HG02973 (cell line): ENCODE measurements at regions not wholly inside any gene's neighbourhood (a gene's known extent, or its start where the extent isn't known, plus 50 kb on each side); places are given as distances from the start of the nearest gene placed in this dataset.

Experiments
- ATAC-seq: cut with Tn5 transposase; IDR thresholded peaks from one replicate; pipeline ENCODE4 v1.9.1; 2021; ENCODE audit warnings: moderate library complexity; ENCODE audit not compliant: unreplicated experiment

DNA sequence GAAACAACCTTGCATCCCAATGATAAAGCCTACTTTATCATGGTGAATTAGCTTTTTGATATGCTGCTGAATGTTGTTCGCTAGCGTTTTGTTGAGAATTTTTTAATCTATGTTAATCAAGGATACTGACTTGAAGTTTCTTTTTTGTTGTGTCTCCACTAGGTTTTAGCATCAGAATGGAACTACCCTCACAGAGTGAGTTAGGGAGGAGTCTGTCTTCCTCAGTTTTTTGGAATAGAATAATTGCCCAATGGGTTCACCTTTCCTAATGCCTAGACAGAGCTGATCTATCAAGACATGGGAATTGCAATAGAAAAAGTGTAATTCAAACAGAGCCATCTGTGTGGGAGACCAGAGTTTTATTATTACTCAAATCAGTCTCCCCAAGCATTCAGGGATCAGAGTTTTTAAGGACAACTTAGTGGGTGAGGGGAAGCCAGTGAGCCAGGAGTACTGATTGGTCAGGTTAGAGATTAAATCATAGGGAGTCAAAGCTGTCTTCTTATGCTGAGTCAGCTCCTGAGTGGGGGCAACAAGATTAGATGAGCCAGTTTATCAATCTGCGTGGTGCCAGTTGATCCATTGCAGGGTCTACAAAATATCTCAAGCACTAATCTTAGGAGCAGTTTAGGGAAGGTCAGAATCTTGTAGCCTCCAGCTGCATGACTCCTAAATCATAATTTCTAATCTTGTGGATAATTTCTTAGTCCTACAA is 237.4 kb upstream of the PPP2R3A start:
- ATAC-seq: no peak

DNA sequence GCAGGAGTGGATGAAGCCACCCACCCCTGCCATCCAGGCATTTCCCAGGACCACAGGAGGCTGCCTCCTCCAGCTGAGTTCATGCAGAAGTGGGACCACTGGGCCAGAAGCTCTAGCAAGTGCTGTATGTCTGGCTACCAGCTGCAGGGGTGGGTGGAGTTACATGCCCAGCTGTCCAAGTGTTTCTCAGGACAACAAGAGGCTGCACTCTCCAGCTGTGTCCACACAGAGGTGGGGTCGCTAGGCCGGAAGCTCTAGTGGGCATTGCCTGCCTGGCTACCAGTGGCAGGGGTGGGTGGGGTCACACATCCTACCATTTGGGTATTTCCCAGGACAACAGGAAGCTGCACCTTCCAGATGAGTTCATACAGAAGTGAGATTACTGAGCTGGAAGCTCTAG is 234.0 kb upstream of the PPP2R3A start:
- ATAC-seq: no peak

DNA sequence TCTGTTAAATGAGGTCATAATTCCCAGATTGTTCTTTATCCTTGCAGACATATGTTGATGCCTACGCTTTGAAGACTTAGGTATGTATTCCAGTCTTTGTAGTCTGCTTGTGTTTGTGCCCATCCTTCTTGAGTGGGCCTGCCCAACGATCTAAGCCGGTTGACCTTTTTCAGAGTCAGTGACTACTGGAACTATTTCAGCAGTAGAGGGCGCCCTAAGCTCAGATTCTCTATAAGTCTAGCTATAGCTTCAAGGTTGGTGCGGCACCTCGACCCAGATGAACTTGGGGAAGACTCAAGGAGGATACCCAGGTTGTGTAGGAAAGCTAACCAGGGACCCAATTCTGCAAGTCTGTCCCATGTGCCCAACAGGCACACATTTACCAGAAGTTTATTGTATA is 228.8 kb upstream of the PPP2R3A start:
- no peak for ATAC-seq

DNA sequence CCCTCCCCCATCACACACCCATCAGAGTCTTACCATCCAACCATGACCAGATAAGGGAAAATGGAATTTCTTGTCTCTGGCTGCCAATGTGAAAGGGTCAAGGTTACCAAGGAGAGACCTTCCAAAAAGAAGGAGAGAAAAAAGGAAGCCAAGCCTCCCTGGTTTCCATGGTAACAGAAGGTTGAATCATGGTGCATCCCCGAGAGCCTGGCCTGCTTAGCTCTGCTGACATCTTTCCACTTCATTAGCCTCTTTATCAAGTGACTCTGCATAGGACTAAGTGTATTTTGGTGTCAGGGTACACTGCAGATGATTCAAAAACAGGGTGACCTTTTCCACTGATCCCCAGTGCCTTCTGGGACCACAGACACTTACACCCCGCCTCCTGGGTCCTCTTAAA is 225.7 kb upstream of the PPP2R3A start:
- ATAC-seq: no peak

DNA sequence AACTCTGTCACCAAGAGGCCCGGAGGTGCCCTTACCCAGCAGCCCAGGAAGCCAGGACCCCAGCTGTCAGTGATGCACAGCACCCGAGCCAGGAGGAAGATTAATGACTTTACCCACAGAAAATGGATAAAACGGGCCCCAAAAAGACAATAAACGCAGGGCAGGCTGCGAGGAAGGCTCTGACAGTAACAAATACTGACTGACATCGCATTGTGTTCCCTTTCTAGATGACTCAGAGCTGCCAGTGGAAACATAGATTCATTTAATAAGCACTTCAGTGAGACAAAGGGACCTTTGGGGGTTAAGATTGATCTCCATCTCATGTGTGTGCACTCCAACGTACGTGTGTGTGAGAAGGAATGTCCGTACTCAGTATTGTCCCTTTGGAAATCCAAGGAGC is 225.3 kb upstream of the PPP2R3A start:
- no peak for ATAC-seq

DNA sequence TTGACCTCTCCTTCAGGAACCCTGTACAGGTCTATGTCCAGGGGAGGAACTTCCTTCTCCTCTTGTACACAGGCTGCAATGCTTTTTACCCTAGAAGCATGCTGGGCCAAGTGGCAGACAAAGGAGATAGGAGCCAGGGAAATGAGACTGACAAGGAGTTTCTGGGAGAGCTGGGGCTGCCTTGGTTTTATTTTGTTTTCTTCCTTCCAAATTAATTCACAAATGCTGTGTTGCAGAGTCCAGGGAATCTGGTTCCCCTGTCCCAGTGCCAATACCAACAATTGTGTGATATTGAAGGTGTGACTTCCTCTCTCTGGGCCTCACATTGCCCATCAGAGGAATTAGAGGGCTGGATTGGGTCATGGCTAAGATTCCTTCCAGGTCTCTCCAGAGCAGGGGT is 224.8 kb upstream of the PPP2R3A start:
- no peak for ATAC-seq

DNA sequence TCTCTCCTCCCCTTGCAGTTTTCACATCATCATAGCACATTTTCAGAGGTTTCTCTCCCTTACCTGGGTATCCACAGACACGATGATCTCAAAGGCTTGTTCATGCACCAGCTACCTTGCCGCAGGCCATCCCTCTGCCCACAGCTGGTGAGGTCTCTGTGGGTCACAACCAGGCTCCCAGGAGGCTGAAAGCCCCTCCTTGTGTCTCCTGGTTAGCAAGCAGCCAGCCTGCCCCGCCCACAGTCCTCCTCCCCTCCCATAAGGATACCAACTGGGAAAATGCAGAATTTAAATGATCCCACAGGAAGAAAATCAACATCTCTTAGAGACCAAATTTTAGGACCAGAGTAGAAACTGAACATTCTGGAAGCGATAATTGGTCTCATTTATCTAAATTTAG is 213.5 kb upstream of the PPP2R3A start:
- no peak for ATAC-seq

DNA sequence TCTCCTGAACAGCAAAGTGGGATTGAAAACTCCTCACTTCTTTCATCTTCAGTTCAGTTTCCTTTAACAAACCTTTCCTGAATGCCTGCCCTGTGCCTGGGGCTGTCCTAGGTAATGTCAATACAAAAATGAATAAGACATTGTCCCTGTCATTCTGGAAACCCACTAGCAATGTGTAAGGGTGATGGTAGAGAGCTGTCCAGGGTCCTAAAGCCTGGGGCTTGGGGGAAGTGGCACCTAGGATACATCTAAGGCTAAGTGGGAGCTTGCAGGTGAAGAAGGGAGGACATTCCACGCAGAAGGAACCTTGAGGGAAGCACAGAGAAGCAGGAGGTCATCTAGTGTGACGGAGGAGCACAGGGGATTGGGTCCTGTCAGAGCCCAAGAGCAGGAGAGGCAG is 212.7 kb upstream of the PPP2R3A start:
- ATAC-seq: no peak

DNA sequence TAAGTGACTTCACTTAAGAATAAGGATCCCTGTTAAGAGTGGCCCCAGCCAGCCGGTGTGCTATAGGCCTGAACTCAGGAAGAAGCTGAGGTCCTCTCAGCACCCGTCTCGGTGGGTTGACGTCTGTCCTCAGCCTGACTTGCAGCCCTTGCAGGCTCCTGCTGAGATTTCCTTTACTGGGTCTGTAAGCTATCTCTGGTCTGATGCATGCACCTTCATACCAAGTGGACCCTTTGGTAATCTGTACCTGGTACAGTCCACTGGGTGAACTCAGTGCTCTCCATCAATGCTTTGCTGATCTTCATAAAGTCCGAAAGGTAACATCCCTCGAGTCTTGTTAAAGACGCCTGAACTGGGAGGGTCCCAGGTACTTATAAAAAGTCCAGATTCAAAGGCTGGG is 212.0 kb upstream of the PPP2R3A start:
- ATAC-seq: no peak

DNA sequence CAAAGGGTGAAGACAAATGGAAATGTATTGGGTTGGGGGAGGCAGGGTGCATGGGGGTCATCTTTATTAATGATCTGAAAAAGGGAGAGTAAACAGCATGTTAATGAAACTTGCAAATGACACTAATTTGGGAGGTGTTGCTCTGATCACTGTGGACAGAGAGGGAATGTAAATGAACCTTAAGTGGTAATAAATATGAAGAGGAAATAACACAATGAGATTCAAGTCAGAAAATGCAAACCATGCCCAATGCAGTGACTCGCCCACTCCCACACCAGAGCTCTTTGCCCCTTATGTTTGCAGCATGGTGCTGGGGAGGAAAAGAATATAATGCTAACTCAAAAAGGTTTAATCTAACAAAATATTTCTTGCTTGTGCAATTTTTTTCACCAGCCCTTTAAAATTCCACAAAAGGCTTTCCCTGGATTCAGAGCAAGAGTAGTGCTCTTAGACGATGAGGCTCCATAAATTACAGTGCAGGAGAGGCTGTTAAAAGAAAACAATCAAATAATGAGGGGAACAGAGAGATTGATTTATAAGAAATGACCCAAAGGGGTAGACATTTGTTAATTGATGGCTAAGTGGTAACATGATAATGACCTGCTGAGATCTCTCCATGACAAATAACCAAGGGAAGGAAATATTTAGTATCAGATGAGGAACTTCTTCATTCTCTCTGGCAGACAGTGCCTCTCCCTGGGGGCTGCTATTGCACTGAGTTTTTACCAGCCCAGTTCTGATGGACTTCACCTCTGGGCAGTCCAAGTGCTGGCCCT is 210.0 kb upstream of the PPP2R3A start:
- no peak for ATAC-seq

DNA sequence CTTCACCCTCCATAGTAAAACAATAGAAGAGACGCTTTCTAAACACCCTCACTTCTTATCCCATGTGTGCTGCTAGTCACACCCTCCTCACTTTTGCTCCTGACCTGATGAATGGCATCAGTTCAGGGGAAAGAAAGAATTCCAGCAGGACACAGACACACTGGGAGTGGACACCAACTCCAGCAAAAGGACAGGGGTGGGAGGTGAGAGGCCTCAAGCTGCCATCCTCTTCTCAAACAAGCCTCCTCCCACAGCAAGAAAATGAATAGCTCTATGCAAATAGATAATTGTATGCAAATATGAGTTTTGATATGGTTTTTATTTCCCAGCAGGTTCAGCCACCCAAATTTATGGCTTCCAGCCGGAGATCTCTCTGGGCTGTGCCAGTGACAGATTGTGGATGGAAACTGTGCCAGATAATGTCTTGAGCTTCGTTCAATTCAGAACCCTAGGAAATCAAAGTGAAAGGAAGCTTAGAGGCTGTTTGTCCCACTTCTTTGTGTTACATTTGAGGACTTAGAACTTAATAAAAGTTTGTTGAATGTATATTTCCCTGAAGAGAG is 209.3 kb upstream of the PPP2R3A start:
- no peak for ATAC-seq

DNA sequence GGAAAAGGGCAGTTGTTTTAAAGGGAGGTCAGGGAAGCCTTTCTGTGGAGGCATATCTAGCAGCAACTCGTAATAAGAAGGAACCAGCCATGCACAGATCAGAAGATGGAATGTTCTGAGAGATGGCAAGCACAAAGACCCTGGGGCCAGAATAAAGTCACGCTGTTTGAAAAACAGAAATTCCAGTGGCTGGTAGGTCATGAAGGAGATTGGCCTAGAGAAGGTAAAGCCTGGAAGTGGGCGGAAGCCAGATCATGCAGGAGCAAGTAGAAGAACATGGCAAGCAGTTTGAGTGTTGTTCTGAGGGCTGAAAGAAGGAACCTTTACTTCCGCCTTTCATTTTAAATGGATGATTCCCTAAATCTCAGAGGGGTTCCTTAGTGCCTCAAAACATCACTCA is 208.1 kb upstream of the PPP2R3A start:
- no peak for ATAC-seq

DNA sequence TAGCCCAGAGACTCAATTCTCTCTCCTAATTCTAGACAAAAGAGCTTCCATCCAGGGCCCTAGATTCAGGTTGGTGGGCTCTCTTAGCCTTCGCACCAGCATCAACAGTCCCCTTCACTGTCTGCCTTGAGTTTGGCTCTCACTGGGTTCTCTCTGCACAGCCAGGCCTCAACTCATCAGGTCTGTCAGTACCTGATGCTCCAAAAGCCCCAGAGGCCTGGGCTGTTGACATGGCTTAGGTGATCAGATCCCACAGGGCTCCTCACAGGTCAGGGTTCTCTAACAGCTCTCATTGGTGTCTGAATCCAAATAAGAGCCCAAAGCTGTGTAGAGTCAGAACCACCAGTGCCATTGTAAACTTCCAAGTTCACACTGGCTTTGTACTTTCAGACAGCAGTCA is 206.6 kb upstream of the PPP2R3A start:
- no peak for ATAC-seq

DNA sequence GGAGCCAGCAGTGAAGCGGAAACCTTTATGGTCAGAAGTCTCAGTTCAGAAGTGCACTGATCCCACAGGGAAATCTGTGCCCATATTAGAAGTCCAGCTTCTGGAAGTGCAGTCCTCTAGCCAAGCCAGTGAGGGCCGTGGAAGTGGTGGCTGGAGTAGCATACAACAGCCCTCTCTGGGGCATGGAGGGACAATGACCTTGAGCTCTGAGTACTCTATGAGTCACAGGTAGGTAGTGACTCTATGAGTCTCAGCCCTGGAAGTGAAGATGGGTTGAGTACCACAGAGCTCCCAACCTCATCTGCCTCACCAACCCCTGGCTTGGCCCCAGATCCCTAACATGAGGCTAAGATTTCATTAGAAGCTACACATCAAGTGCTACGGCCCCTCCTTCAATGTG is 205.9 kb upstream of the PPP2R3A start:
- no peak for ATAC-seq

DNA sequence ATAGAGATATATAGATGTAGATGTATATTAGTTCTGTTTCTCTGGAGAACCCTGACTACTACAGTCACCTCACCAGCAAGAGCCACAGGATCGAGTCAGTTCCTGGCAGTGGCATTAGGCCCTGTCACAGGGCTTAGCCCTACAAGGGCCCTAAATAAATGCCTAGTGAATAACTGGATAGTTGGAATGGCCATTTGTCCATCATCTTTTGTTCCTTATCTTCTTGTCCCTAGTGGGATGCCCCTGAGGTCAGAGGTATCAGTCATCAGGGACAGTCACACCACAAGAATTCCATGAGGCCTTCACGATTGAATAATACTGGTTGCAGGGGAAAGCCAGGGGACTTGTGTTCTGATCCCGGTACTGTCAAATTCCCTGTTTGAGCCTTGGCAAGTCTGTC is 204.9 kb upstream of the PPP2R3A start:
- no peak for ATAC-seq

DNA sequence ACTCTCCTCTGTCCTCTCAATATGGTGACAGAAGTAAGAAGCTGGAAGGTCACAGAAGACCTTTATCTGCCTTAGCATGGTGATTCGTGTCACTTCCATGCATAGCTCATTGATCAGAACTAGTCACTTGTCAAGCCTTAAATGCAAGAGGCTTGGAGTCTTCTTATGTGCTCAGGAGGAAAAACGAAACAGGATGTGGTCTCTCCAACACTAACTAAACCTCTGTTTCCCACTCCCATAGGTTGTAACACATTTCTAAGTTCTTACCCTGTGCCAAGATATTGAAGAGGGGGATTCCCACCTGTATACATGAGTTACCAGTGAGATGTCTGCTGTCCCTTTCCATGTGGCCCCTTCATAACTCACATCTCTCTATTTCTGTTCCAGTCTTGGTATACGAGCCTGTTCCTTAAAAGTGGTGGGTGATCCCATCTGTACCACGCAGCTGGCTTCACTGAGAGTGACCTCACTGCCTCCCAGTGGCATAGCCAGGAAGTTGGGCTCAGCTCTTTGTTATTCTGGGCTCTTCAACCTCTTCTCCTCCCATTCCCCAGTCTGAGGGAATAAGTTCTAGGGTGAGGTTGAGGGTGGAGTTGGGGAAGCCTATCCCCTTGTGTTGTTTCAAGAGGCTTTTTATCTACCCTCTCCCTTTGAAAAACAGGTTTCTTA is 203.2 kb upstream of the PPP2R3A start:
- ATAC-seq: no peak

DNA sequence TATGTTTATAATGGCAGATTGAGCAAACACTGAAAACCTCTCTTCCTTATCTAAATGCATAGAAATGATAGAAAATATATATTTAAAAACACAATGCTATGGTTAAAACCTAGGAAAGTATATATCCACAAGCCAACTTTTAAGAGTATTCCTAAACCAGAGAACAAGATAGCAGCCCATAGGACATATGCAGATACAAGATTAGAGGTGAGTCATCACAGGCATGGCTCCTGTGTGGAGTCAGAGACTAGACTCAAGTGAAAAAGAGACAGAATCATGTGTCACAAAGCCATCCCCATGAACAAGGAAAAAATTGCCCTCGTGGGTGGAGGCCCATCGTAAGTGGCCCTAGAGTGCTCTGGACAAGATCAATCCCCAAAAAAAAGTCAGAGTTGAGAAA is 199.4 kb upstream of the PPP2R3A start:
- no peak for ATAC-seq

DNA sequence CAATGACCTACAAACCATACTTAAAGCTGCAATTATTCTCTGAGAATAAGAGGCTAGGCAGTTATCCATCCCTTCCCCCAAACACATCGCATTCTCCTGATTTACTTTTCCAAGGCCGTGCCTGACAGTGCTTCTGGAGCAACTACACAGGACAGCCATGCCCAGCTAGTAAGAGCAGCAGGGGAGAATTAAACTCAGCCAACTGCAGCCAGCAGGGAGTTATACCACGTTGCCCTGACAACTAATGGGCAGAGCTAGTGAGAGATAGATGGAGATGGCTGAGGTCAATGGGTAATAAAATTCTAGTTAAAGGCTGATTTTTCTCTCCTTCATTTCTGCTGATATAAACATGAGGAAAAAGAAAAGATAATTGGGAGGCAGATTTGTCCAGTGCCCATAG is 193.8 kb upstream of the PPP2R3A start:
- no peak for ATAC-seq

DNA sequence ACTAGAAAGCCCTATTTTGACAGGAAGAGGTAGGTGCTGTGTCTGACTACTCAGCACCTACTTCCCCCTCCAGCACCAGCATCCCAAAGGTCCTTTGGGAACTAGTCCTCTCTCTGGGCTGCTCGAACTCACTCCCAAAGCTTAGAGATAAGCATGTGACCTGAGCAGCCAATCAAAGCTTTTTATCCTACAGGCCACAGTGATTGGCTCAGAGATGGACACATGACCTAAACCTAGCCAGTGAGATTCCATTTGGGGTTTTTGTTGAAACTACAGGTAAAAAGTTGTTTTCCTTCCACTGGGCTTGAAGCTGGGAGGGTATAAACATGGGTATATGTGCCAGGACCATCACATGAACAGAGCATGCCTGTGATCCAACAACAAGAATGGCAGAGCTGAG is 186.5 kb upstream of the PPP2R3A start:
- no peak for ATAC-seq

DNA sequence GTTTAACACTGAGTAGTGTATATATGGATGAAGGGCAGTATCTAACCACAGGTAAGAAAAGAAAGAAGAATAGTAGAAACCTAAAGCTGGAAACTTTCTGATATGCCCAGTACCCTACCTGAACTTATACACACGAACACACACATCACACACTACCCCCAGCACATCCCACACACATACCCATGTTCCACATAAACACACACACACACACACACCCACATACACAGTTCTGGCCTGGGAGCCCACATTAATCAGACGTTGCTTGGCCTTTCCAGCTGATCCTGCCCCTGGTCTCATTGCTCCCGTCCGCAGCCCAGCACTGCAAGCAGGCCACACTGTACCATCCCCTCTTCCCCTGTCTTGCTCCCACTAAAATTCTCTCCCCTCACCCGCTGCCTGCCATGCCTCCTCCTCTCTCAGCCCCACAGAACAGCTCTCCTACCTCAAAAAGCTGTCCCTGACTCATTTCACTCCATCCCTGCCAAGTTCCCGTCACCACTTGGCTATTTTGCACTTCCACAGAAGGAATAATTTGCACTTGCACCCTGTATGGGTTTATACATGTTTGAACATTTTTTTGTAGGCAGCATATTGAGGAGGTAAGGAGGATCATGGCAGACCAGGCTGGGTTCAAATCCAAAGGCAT is 185.8 kb upstream of the PPP2R3A start:
- no peak for ATAC-seq

DNA sequence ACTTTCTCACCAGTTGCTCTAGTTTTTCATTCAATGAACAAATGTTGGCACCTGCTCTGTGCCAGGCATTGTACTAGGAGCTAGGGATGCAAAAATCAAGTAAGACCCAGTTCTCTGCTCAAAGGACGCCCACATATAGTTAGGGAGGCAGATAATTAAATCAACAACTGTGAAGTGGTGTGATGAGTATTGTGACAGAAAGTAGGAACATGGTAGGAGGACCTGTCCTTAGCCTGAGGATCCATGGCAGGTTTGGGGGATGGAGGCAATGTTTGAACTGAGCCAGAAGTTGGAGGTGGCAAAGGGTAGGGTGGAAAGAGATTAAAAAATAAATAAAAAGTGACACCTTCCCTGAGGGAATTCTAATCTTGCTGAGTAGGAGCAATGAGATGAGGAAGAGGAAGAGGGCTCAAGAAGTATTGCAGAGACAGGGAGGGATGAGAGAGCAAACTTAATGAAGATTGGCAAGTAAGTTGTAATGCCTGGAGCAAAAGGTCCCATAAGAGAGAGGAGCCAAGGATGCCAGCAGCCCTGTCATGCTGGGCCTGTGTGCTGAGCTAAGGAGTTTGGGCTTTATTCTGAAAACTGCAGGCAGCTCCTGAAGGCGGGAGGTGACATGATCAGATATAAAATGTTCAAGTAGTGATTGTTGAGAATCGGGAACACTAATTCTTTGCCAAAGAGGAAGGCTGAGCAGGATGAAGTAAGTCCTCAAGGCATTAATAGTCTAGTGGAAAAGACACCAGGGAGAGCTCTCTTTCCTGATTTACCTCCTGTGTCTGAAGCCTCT is 184.3 kb upstream of the PPP2R3A start:
- no peak for ATAC-seq
